Stomach (tissue), 8 donors: ENCODE measurements at regions not wholly inside any gene's neighbourhood (a gene's known extent, or its start where the extent isn't known, plus 50 kb on each side); places are given as distances from the start of the nearest gene placed in this dataset.

Experiments
- DNase-seq, 2 donors: peaks; one replicate each; pipeline versions ENCODE4 v3.0.0 to v3.0.0-alpha.2; 2013 to 2019
- H3K27ac ChIP-seq, 5 donors: fragments of 200-600 bp in 4 of 5; sonication (generic) in 4 of 5; one replicate each; pipeline ENCODE4 v1.5.1; 2013 to 2019; ENCODE audit warnings: mild to moderate bottlenecking in 1 of 5, moderate library complexity in 1 of 5
- H3K27me3 ChIP-seq, 3 donors: fragments of 200-600 bp; sonication (generic); one replicate each; pipeline ENCODE4 v1.5.1; 2017 to 2019; ENCODE audit warnings: mixed run types in 1 of 3
- H3K36me3 ChIP-seq, 4 donors: fragments of 200-600 bp; sonication (generic); 1 replicate in 3 of 4; 2 replicates in 1 of 4; pipeline ENCODE4 v1.5.1; 2016 to 2019
- H3K4me1 ChIP-seq, 4 donors: fragments of 200-600 bp; sonication (generic); one replicate each; pipeline ENCODE4 v1.5.1; 2016 to 2019
- H3K4me3 ChIP-seq, 4 donors: fragments of 200-600 bp; sonication (generic) in 3 of 4; one replicate each; pipeline ENCODE4 v1.5.1; 2016 to 2019; ENCODE audit warnings: mild to moderate bottlenecking in 1 of 4
- H3K9me3 ChIP-seq, 4 donors: fragments of 200-600 bp; sonication (generic); one replicate each; pipeline ENCODE4 v1.5.1; 2016 to 2019
- CTCF ChIP-seq, 7 experiments: fragments of 450-650 bp in 4 of 7; fragments of 200-600 bp in 3 of 7; sonication (generic) in 3 of 7; IDR thresholded peaks; one replicate each; pipeline ENCODE4 v1.5.1; 2016 to 2019; ENCODE audit warnings: antibody characterized with exemption in 7 of 7, control low read depth in 2 of 7, mild to moderate bottlenecking in 1 of 7
- EP300 ChIP-seq: sonication (generic); formaldehyde crosslinking; IDR thresholded peaks from one replicate; pipeline ENCODE4 v1.6.1; 2017; ENCODE audit warnings: antibody characterized with exemption
- POLR2A ChIP-seq, 4 donors: fragments of 450-650 bp; IDR thresholded peaks; one replicate each; pipeline ENCODE4 v1.6.1; 2016; ENCODE audit warnings: antibody characterized with exemption in 4 of 4, control low read depth in 2 of 4, mild to moderate bottlenecking in 1 of 4, moderate library complexity in 1 of 4
- POLR2AphosphoS5 ChIP-seq, 3 donors: sonication (generic); formaldehyde crosslinking; IDR thresholded peaks; one replicate each; pipeline ENCODE4 v1.6.1; 2016; ENCODE audit warnings: antibody characterized with exemption in 3 of 3
- WGBS, 5 donors: extraction: QIAGEN DNeasy Blood & Tissue Kit in 3 of 5; methylation state at CpG; one replicate each; pipeline versions ENCODE4 v1.1.5 to v1.1.7; 2013 to 2018; 5-methylcytosine and 5-hydroxymethylcytosine counted together
- intact Hi-C: fragments of 100-400 bp; cut with DNase I; formaldehyde crosslinking; loops from one replicate; pipeline ENCODE4 v1.15.1; 2023; ENCODE audit warnings: low total_unique reads
- donor health status: healthy with polysubstance abuse.
- donor health status: Bipolar disorder and iron deficiency.
- donor health status: healthy.

GRCh38 chr10:31151301-31151700, 119.6 kb upstream of the ZNF438 start:
- WGBS, 5 donors, result 55 to 76% (median 71%) methylated on average over 2 of the region's 2 CpGs
- no peaks in the 10 kb centered on the region for H3K9me3 ChIP-seq
- no peak for DNase-seq
- intact Hi-C loops, result no loop called here
- no peaks in the 10 kb centered on the region for H3K4me1 ChIP-seq
- no peak for TF ChIP-seq EP300
- TF ChIP-seq POLR2AphosphoS5 (IDR thresholded peaks at IDR 0.05), result no peak
- no peak for TF ChIP-seq POLR2A (IDR thresholded peaks at IDR 0.05)
- TF ChIP-seq CTCF (IDR thresholded peaks at IDR 0.05), result no peak
- no peak overlapping the region for H3K27ac ChIP-seq
- H3K36me3 ChIP-seq, result no peaks in the 10 kb centered on the region
- H3K27me3 ChIP-seq, result no peaks in the 10 kb centered on the region
- no peak overlapping the region for H3K4me3 ChIP-seq

- no peak for DNase-seq
- Histone ChIP-seq H3K4me1 (peaks cover 0 to 7% (median 0%) of the 10 kb centered on the region in 4 donors), H3K27ac (no peak overlapping the region), H3K9me3 (no peaks in the 10 kb centered on the region), H3K27me3 (no peaks in the 10 kb centered on the region), H3K36me3 (no peaks in the 10 kb centered on the region), H3K4me3 (no peak overlapping the region)
- WGBS, 5 donors, result 29 to 52% (median 38%) methylated on average over 1 of the region's 1 CpG
- no peak for TF ChIP-seq CTCF (IDR thresholded peaks at IDR 0.05)
- no peak for TF ChIP-seq POLR2AphosphoS5 (IDR thresholded peaks at IDR 0.05)
- no peak for TF ChIP-seq EP300
- TF ChIP-seq POLR2A (IDR thresholded peaks at IDR 0.05), result no peak
- intact Hi-C loops, result no loop called here
Measured at GRCh38 chr10:31152421-31153135, 120.9 kb upstream of the ZNF438 start.

GRCh38 chr10:31153161-31153560, 121.5 kb upstream of the ZNF438 start:
- no peaks in the 10 kb centered on the region for H3K9me3 ChIP-seq
- no peaks in the 10 kb centered on the region for H3K36me3 ChIP-seq
- TF ChIP-seq POLR2A (IDR thresholded peaks at IDR 0.05) (no peak), CTCF (IDR thresholded peaks at IDR 0.05) (no peak), EP300 (no peak), POLR2AphosphoS5 (IDR thresholded peaks at IDR 0.05) (no peak)
- 89 to 95% (median 92%) methylated on average over 7 of the region's 7 CpGs for WGBS, 5 donors
- DNase-seq, result no peak
- H3K27me3 ChIP-seq, result no peaks in the 10 kb centered on the region
- no peak overlapping the region for H3K4me3 ChIP-seq
- H3K27ac ChIP-seq, result no peak overlapping the region
- peaks cover 0 to 11% (median 0%) of the 10 kb centered on the region in 4 donors for H3K4me1 ChIP-seq
- intact Hi-C loops, result no loop called here

GRCh38 chr10:31153692-31154091, 122.0 kb upstream of the ZNF438 start:
- no peaks in the 10 kb centered on the region for H3K27me3 ChIP-seq
- no peaks in the 10 kb centered on the region for H3K36me3 ChIP-seq
- no peaks in the 10 kb centered on the region for H3K9me3 ChIP-seq
- intact Hi-C loops, result no loop called here
- 88 to 94% (median 90%) methylated on average over 8 of the region's 8 CpGs for WGBS, 5 donors
- peaks cover 0 to 11% (median 0%) of the 10 kb centered on the region in 4 donors for H3K4me1 ChIP-seq
- DNase-seq, result no peak
- no peak overlapping the region for H3K27ac ChIP-seq
- no peak overlapping the region for H3K4me3 ChIP-seq
- no peak for TF ChIP-seq EP300
- no peak for TF ChIP-seq POLR2A (IDR thresholded peaks at IDR 0.05)
- no peak for TF ChIP-seq POLR2AphosphoS5 (IDR thresholded peaks at IDR 0.05)
- no peak for TF ChIP-seq CTCF (IDR thresholded peaks at IDR 0.05)
